PC-9 (cell line): ENCODE measurements at regions not wholly inside any gene's neighbourhood (a gene's known extent, or its start where the extent isn't known, plus 50 kb on each side); places are given as distances from the start of the nearest gene placed in this dataset.

Experiments used
- BruUV-seq: library from RNA; stranded (reverse); fragments of 400-500 nt; replicated peaks from 2 replicates; lab custom pipeline; 2021; lab: Mats Ljungman, UMichigan
- CTCF ChIA-PET: fragments of 300-600 bp; sonication (Branson Sonifier 250); formaldehyde crosslinking; loops from one replicate; lab custom pipeline; 2022; ENCODE audit warnings: antibody characterized with exemption; lab: Charles Lee
- POLR2A ChIA-PET: fragments of 300-600 bp; sonication (Branson Sonifier 250); formaldehyde crosslinking; loops from one replicate; lab custom pipeline; 2022; ENCODE audit warnings: antibody characterized with exemption; ENCODE audit not compliant: unreplicated experiment; lab: Charles Lee
- DNase-seq, 2 experiments: peaks; one replicate each; pipeline versions ENCODE4 v3.0.0 to v3.0.0-alpha.2; 2015 to 2022; ENCODE audit warnings: mixed read lengths in 1 of 2
- H2AFZ ChIP-seq: fragments of 200-600 bp; sonication (generic); 2 replicates; pipeline ENCODE4 v1.8.1; 2017; ENCODE audit warnings: antibody characterized with exemption
- H3F3A ChIP-seq: fragments of 200-600 bp; sonication (generic); 2 replicates; pipeline ENCODE4 v1.8.1; 2017; ENCODE audit warnings: antibody characterized with exemption, mild to moderate bottlenecking, low read depth; ENCODE audit not compliant: insufficient read depth
- H3K27ac ChIP-seq: fragments of 200-600 bp; sonication (generic); 2 replicates; pipeline ENCODE4 v1.6.1; 2016; ENCODE audit warnings: mixed run types
- H3K27me3 ChIP-seq: fragments of 200-600 bp; sonication (generic); 2 replicates; pipeline ENCODE4 v1.6.1; 2016; ENCODE audit warnings: low read depth, mixed run types; ENCODE audit not compliant: insufficient read depth
- H3K36me3 ChIP-seq: fragments of 200-600 bp; sonication (generic); 2 replicates; pipeline ENCODE4 v1.6.1; 2016; ENCODE audit warnings: low read depth, mixed run types
- H3K4me1 ChIP-seq: fragments of 200-600 bp; sonication (generic); replicated peaks from 2 replicates; pipeline ENCODE4 v1.6.1; 2016; ENCODE audit warnings: mixed run types; ENCODE audit not compliant: insufficient read depth
- H3K4me2 ChIP-seq: fragments of 200-600 bp; sonication (generic); 2 replicates; pipeline ENCODE4 v1.6.1; 2017; ENCODE audit warnings: mixed run types
- H3K4me3 ChIP-seq: fragments of 200-600 bp; sonication (generic); 2 replicates; pipeline ENCODE4 v1.6.1; 2016; ENCODE audit warnings: mixed run types
- H3K79me2 ChIP-seq: fragments of 200-600 bp; sonication (generic); 2 replicates; pipeline ENCODE4 v1.6.1; 2017; ENCODE audit warnings: low read depth, mixed run types
- H3K9me2 ChIP-seq: fragments of 200-600 bp; sonication (generic); 2 replicates; pipeline ENCODE4 v1.8.1; 2017; ENCODE audit warnings: mild to moderate bottlenecking; ENCODE audit not compliant: insufficient read depth
- H3K9me3 ChIP-seq: fragments of 200-600 bp; sonication (generic); 2 replicates; pipeline ENCODE4 v1.8.1; 2016; ENCODE audit warnings: low read depth; ENCODE audit not compliant: insufficient read depth
- H4K20me1 ChIP-seq: fragments of 200-600 bp; sonication (generic); 2 replicates; pipeline ENCODE4 v1.8.1; 2017; ENCODE audit not compliant: insufficient read depth
- CTCF ChIP-seq: fragments of 200-600 bp; sonication (generic); conservative IDR thresholded peaks from 2 replicates; pipeline ENCODE4 v1.6.1; 2017; ENCODE audit warnings: mixed run types, antibody characterized with exemption, mild to moderate bottlenecking, moderate library complexity
- EZH2 ChIP-seq: fragments of 200-600 bp; sonication (generic); IDR thresholded peaks from 2 replicates; pipeline ENCODE4 v1.8.0; 2017; ENCODE audit warnings: antibody characterized with exemption, low read depth
- intact Hi-C: fragments of 100-400 bp; cut with micrococcal nuclease; formaldehyde crosslinking; loops from one replicate; pipeline ENCODE4 v1.10.0; 2022; ENCODE audit not compliant: unreplicated experiment

- intact Hi-C loops, result no loop called here
- no peak for DNase-seq
Observed at GRCh38 chr5:39605145-39605544, 180.4 kb upstream of the DAB2 start.

GRCh38 chr5:39604491-39604890 is 179.7 kb upstream of the DAB2 start:
- TF ChIP-seq CTCF (no peak), EZH2 (no peak)
- no peaks in the 10 kb centered on the region for H3K36me3 ChIP-seq
- no peaks in the 10 kb centered on the region for H3K27me3 ChIP-seq
- no peaks in the 10 kb centered on the region for H3K79me2 ChIP-seq
- intact Hi-C loops, result loop anchor here (5.0 kb wide), 1 partner anchor 343 kb away; no protein-coding TSS in a partner anchor
- DNase-seq, result no peak
- ChIA-PET POLR2A (interaction anchor here (0.6 kb wide), 1 partner anchor 798 kb away, joined by 4 read pairs; no protein-coding TSS in a partner anchor), CTCF (no interaction called here)
- H3K9me3 ChIP-seq, result no peaks in the 10 kb centered on the region
- H2AFZ ChIP-seq, result no peak overlapping the region
- no peak overlapping the region for H3K4me3 ChIP-seq
- H4K20me1 ChIP-seq, result no peaks in the 10 kb centered on the region
- no peak overlapping the region for H3K4me2 ChIP-seq
- H3K27ac ChIP-seq, result no peak overlapping the region
- H3K4me1 ChIP-seq, result peaks cover 25% of the 10 kb centered on the region
- H3K9me2 ChIP-seq, result no peaks in the 10 kb centered on the region
- no peaks in the 10 kb centered on the region; the same call in 1 of the 2 replicates for H3F3A ChIP-seq
- no TSS peak for BruUV-seq

More at GRCh38 chr5:39605145-39605544, 180.4 kb upstream of the DAB2 start:
- POLR2A ChIA-PET, result interaction anchor here (0.6 kb wide), 1 partner anchor 197 kb away, joined by 4 read pairs; no protein-coding TSS in a partner anchor
- Histone ChIP-seq H3K4me3 (no peak overlapping the region), H3F3A (no peaks in the 10 kb centered on the region; the same call in 1 of the 2 replicates), H3K27me3 (no peaks in the 10 kb centered on the region), H2AFZ (no peak overlapping the region), H3K36me3 (no peaks in the 10 kb centered on the region), H3K4me1 (peaks cover 18% of the 10 kb centered on the region), H3K9me2 (no peaks in the 10 kb centered on the region), H3K4me2 (no peak overlapping the region), H4K20me1 (no peaks in the 10 kb centered on the region), H3K27ac (no peak overlapping the region), H3K79me2 (no peaks in the 10 kb centered on the region), H3K9me3 (no peaks in the 10 kb centered on the region)
- BruUV-seq, result no TSS peak
- no peak for TF ChIP-seq EZH2
- no peak for TF ChIP-seq CTCF
- CTCF ChIA-PET, result no interaction called here

- ChIA-PET POLR2A (interaction anchor here (0.6 kb wide), 3 partner anchors 111 to 1762 kb away, joined by 7 to 9 read pairs (median 8); no protein-coding TSS in a partner anchor), CTCF (interaction anchor here (0.6 to 1.0 kb wide), 5 partner anchors 88 to 781 kb away, joined by 3 read pairs; no protein-coding TSS in a partner anchor)
- no peaks in the 10 kb centered on the region for H4K20me1 ChIP-seq
- H3K4me3 ChIP-seq, result no peak overlapping the region
- no peaks in the 10 kb centered on the region for H3K36me3 ChIP-seq
- H3K27me3 ChIP-seq, result no peaks in the 10 kb centered on the region
- H3K4me1 ChIP-seq, result peaks cover 12% of the 10 kb centered on the region
- intact Hi-C loops, result loop anchor here (1.0 to 5.0 kb wide), 6 partner anchors 49 to 1137 kb away; no protein-coding TSS in a partner anchor
- no peak overlapping the region for H3K27ac ChIP-seq
- no peaks in the 10 kb centered on the region for H3K9me3 ChIP-seq
- peak in 1 of 2 experiments; percentile 63 for DNase-seq
- BruUV-seq, result no TSS peak
- H3K4me2 ChIP-seq, result no peak overlapping the region
- no peaks in the 10 kb centered on the region for H3K9me2 ChIP-seq
- H2AFZ ChIP-seq, result peak overlapping the region; percentile 19; the same call in 1 of the 2 replicates
- no peaks in the 10 kb centered on the region for H3F3A ChIP-seq
- peak; percentile 85 for TF ChIP-seq CTCF
- TF ChIP-seq EZH2, result no peak
- H3K79me2 ChIP-seq, result no peaks in the 10 kb centered on the region
Observed at GRCh38 chr5:39599721-39600431, 175.1 kb upstream of the DAB2 start.
